ENCODE measurements at regions not wholly inside any gene's neighbourhood (a gene's known extent, or its start where the extent isn't known, plus 50 kb on each side); places are given as distances from the start of the nearest gene placed in this dataset.

DNA sequence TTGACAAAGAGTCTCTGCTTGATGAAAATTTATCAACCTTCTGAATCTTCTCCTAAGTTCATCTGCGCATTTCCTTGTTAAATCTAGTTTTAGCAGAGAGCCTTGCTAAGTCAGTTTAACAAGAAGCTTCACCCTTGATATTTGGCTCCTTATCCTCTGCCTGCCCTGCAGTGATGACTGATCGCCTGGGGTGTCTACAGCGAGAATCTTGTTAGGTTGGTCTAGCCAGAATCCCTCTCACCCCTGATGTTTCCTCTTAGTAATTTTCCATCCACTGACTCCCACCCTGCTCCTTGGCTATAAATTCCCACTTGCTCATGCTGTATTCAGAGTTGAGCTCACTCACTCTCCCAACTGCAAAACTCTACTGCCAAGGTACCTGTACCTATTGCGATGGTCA is 114.1 kb downstream of the TENT5A start:
- H4K8ac ChIP-seq (ENCODE audit: extremely low read depth, insufficient read depth, low read length), result no peak overlapping the region
- no peaks in the 10 kb centered on the region for H3K4me1 ChIP-seq (replicated peaks in 1 of 4; ENCODE audit: control insufficient read depth in 3 of 4, insufficient read depth in 4 of 4, low read length in 3 of 4)
- H3K14ac ChIP-seq (ENCODE audit: insufficient read length), result no peak overlapping the region
- no peak overlapping the region for H3K4me3 ChIP-seq (ENCODE audit: extremely low read depth in 1 of 4, insufficient read depth in 2 of 4, low read depth in 3 of 4, low read length in 4 of 4)
- H3K23ac ChIP-seq (ENCODE audit: insufficient read length), result no peak overlapping the region
- H2BK12ac ChIP-seq (ENCODE audit: low read depth, low read length), result no peak overlapping the region
- no peak overlapping the region for H3K4ac ChIP-seq (replicated peaks; ENCODE audit: insufficient read length, low read depth, low read length)
- no peak overlapping the region for H2BK20ac ChIP-seq (ENCODE audit: low read length)
- 89% methylated on average over 4 of the region's 4 CpGs; no CpG with 5 or more reads in 1 of the 2 experiments for WGBS, 2 experiments (ENCODE audit: extremely low coverage in 1 of 2, insufficient coverage in 1 of 2, insufficient read length in 1 of 2, insufficient replicate concordance in 2 of 2, low coverage in 1 of 2, low lambda C conversion rate in 2 of 2, missing lambda C conversion rate in 1 of 2)
- H3K23me2 ChIP-seq (ENCODE audit: low read depth, low read length), result no peaks in the 10 kb centered on the region
- H3K36me3 ChIP-seq (ENCODE audit: control insufficient read depth in 2 of 4, insufficient read depth in 4 of 4, low read length in 3 of 4), result no peaks in the 10 kb centered on the region
- DNase-seq (ENCODE audit: low read depth in 1 of 2, low spot score in 2 of 2) (no peak), FAIRE-seq (no peak)
- ChIA-PET POLR2A (ENCODE audit: partially characterized antibody) (no interaction called here), CTCF (ENCODE audit: partially characterized antibody) (interaction anchor here (0.6 to 1.0 kb wide), 3 partner anchors 24 to 46 kb away, joined by 3 read pairs; no protein-coding TSS in a partner anchor)
- H2BK15ac ChIP-seq (ENCODE audit: low read length), result no peak overlapping the region
- H2BK120ac ChIP-seq (replicated peaks; ENCODE audit: low read depth, low read length), result no peak overlapping the region
- no peaks in the 10 kb centered on the region for H3K27me3 ChIP-seq (replicated peaks in 1 of 4; ENCODE audit: control insufficient read depth in 3 of 4, extremely low read depth in 1 of 4, insufficient read depth in 3 of 4, low read length in 3 of 4)
- H2AFZ ChIP-seq (ENCODE audit: low read length), result peak overlapping the region; percentile 23; the same call in 1 of the 2 replicates
- H3K56ac ChIP-seq (replicated peaks; ENCODE audit: insufficient read length, low read depth, low read length), result no peak overlapping the region
- H3K9ac ChIP-seq (replicated peaks in 1 of 4; ENCODE audit: extremely low read depth in 1 of 4, low read depth in 3 of 4, low read length in 3 of 4), result no peak overlapping the region
- no peak overlapping the region for H3K27ac ChIP-seq (ENCODE audit: low read depth, low read length)
- no peak overlapping the region for H3K4me2 ChIP-seq (ENCODE audit: insufficient read depth in 1 of 2, low read depth in 2 of 2, low read length in 2 of 2)
- H3K79me1 ChIP-seq (ENCODE audit: low read depth, low read length), result no peaks in the 10 kb centered on the region
- no peaks in the 10 kb centered on the region for H3K79me2 ChIP-seq (ENCODE audit: control insufficient read depth in 1 of 2, insufficient read depth in 2 of 2, low read length in 2 of 2)
- H4K91ac ChIP-seq (replicated peaks; ENCODE audit: insufficient read length, low read length), result no peak overlapping the region
- H4K5ac ChIP-seq (ENCODE audit: insufficient read length, low read depth, low read length), result no peak overlapping the region
- H2AK5ac ChIP-seq (ENCODE audit: low read depth, low read length), result no peak overlapping the region
- H3K18ac ChIP-seq (ENCODE audit: extremely low read depth, low read length), result no peak overlapping the region
- H2BK5ac ChIP-seq (ENCODE audit: low read depth, low read length), result no peak overlapping the region
- no peaks in the 10 kb centered on the region for H4K20me1 ChIP-seq (replicated peaks in 1 of 2; ENCODE audit: control insufficient read depth in 1 of 2, insufficient read depth in 2 of 2, low read length in 2 of 2)
- H3K9me3 ChIP-seq (ENCODE audit: insufficient read depth in 2 of 2, low read depth in 1 of 2, low read length in 1 of 2), result no peaks in the 10 kb centered on the region
- TF ChIP-seq SIX5 (IDR thresholded peaks at IDR 0.05; ENCODE audit: low read depth, low read length) (no peak), ZNF274 (IDR thresholded peaks at IDR 0.05; ENCODE audit: borderline replicate concordance, extremely low read depth, low read length) (no peak), CEBPB (IDR thresholded peaks at IDR 0.05; ENCODE audit: low read depth, low read length) (no peak), YY1 (IDR thresholded peaks at IDR 0.05; ENCODE audit: low read depth, low read length) (no peak)

Measured in H1 (cell line).